ENCODE measurements at regions not wholly inside any gene's neighbourhood (a gene's known extent, or its start where the extent isn't known, plus 50 kb on each side); places are given as distances from the start of the nearest gene placed in this dataset.
A peak's percentile ranks its signal among the peaks of the same experiment; 100 is the strongest.

DNA sequence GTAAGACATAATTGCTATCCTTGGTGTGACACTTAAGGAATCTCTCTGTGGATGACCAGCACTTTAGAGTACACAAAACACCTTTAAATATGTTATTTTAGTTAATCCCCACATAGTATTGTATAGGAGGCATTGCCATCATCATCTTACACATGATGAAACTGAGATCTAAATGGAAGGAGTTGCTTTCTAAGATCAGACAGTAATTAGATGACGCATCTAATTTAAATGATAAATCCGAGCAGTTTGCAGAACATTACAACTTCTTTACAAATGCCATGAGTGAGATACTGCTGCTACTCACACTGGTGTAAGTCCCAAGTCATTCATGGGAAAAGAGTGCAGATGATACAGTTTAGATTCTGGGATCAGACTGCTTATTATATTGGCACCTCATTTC lies 431.9 kb downstream of the MFSD1 start:
- no peaks in the 10 kb centered on the region for H3K9me3 ChIP-seq (ENCODE audit: control insufficient read depth in 4 of 4, insufficient read depth in 3 of 4, low read length in 3 of 4)
- H3K4me1 ChIP-seq (ENCODE audit: control insufficient read depth in 5 of 5, insufficient read depth in 5 of 5, low read length in 5 of 5), result no peaks in the 10 kb centered on the region
- no peak overlapping the region for H3K4me3 ChIP-seq
- ATAC-seq (ENCODE audit: insufficient read depth, low FRiP score) (no peak), DNase-seq (no peak)
- H3K9ac ChIP-seq (ENCODE audit: insufficient read depth in 1 of 2, low read length in 2 of 2), result no peak overlapping the region
- no peaks in the 10 kb centered on the region for H3K36me3 ChIP-seq (ENCODE audit: control insufficient read depth in 4 of 4, insufficient read depth in 4 of 4, low read length in 4 of 4)
- H3K27me3 ChIP-seq (ENCODE audit: control insufficient read depth in 3 of 3, insufficient read depth in 3 of 3, low read length in 2 of 3), result no peaks in the 10 kb centered on the region
- H3K27ac ChIP-seq (ENCODE audit: low read depth in 1 of 2, low read length in 1 of 2), result no peak overlapping the region
- TF ChIP-seq, protein P1, sequence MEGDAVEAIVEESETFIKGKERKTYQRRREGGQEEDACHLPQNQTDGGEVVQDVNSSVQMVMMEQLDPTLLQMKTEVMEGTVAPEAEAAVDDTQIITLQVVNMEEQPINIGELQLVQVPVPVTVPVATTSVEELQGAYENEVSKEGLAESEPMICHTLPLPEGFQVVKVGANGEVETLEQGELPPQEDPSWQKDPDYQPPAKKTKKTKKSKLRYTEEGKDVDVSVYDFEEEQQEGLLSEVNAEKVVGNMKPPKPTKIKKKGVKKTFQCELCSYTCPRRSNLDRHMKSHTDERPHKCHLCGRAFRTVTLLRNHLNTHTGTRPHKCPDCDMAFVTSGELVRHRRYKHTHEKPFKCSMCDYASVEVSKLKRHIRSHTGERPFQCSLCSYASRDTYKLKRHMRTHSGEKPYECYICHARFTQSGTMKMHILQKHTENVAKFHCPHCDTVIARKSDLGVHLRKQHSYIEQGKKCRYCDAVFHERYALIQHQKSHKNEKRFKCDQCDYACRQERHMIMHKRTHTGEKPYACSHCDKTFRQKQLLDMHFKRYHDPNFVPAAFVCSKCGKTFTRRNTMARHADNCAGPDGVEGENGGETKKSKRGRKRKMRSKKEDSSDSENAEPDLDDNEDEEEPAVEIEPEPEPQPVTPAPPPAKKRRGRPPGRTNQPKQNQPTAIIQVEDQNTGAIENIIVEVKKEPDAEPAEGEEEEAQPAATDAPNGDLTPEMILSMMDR (IDR thresholded peaks at IDR 0.05; ENCODE audit: control extremely low read depth, extremely low read depth), result no peak
- 87 to 89% methylated on average over 2 of the region's 2 CpGs for WGBS, 2 donors

DNA sequence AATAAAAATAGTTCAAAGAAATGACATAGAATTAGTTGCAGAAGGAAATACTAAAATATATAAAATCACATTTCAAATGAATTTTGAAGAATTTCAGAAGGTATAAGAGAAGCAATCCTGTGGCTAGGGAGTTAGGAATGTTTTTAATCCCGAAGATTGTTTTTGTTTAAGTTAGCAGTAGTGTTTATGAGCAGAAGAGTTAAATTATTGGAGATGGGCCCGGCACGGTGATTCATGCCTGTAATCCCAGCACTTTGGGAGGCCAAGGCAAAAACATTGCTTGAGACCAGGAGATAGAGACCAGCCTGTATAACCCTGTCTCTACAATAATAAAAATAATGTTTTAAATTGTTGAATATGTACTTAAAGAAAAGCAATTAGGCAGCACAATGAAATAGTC lies 432.5 kb downstream of the MFSD1 start:
- no peaks in the 10 kb centered on the region for H3K4me1 ChIP-seq (ENCODE audit: control insufficient read depth in 5 of 5, insufficient read depth in 5 of 5, low read length in 5 of 5)
- WGBS, 2 donors, result 66 to 86% methylated on average over 3 of the region's 3 CpGs
- H3K27me3 ChIP-seq (ENCODE audit: control insufficient read depth in 3 of 3, insufficient read depth in 3 of 3, low read length in 2 of 3), result no peaks in the 10 kb centered on the region
- H3K36me3 ChIP-seq (ENCODE audit: control insufficient read depth in 4 of 4, insufficient read depth in 4 of 4, low read length in 4 of 4), result no peaks in the 10 kb centered on the region
- no peak for ATAC-seq (ENCODE audit: insufficient read depth, low FRiP score)
- no peak overlapping the region for H3K4me3 ChIP-seq
- DNase-seq, result no peak
- TF ChIP-seq, protein P1 (IDR thresholded peaks at IDR 0.05; ENCODE audit: control extremely low read depth, extremely low read depth), result no peak
- H3K9ac ChIP-seq (ENCODE audit: insufficient read depth in 1 of 2, low read length in 2 of 2), result no peak overlapping the region
- no peaks in the 10 kb centered on the region for H3K9me3 ChIP-seq (ENCODE audit: control insufficient read depth in 4 of 4, insufficient read depth in 3 of 4, low read length in 3 of 4)
- H3K27ac ChIP-seq (ENCODE audit: low read depth in 1 of 2, low read length in 1 of 2), result no peak overlapping the region

GRCh38 chr3:159236321-159236720 lies 434.5 kb downstream of the MFSD1 start:
- Histone ChIP-seq H3K9me3 (ENCODE audit: control insufficient read depth in 4 of 4, insufficient read depth in 3 of 4, low read length in 3 of 4) (no peaks in the 10 kb centered on the region), H3K27ac (ENCODE audit: low read depth in 1 of 2, low read length in 1 of 2) (no peak overlapping the region), H3K4me1 (ENCODE audit: control insufficient read depth in 5 of 5, insufficient read depth in 5 of 5, low read length in 5 of 5) (no peaks in the 10 kb centered on the region), H3K9ac (ENCODE audit: insufficient read depth in 1 of 2, low read length in 2 of 2) (no peak overlapping the region), H3K36me3 (ENCODE audit: control insufficient read depth in 4 of 4, insufficient read depth in 4 of 4, low read length in 4 of 4) (no peaks in the 10 kb centered on the region), H3K27me3 (ENCODE audit: control insufficient read depth in 3 of 3, insufficient read depth in 3 of 3, low read length in 2 of 3) (no peaks in the 10 kb centered on the region), H3K4me3 (no peak overlapping the region)
- DNase-seq, result peak in 1 of 3 donors; percentile 15
- 78 to 80% methylated on average over 1 of the region's 1 CpG for WGBS, 2 donors
- no peak for ATAC-seq (ENCODE audit: insufficient read depth, low FRiP score)
- TF ChIP-seq, protein P1 (IDR thresholded peaks at IDR 0.05; ENCODE audit: control extremely low read depth, extremely low read depth), result no peak

DNA sequence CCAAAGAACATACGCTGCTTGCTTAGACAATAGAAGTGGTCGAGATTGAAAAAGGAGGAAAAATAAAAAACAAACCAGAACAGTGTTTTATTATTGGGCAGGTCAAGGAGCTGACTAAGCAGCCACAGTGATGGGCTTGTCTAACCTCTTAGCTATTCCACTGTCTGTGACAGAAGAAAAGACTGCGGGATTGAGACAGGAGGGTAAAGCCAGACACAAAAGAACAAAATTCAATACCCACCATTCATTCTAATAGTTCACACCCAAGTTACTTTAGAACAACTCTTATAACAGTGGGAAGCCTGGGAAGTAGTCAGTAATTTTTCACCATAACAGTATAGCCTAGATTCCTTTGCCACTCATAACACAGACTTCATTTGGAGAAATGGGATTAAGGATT lies 435.4 kb downstream of the MFSD1 start:
- no peak for ATAC-seq (ENCODE audit: insufficient read depth, low FRiP score)
- DNase-seq, result no peak
- Histone ChIP-seq H3K27ac (ENCODE audit: low read depth in 1 of 2, low read length in 1 of 2) (no peak overlapping the region), H3K4me3 (no peak overlapping the region), H3K9me3 (ENCODE audit: control insufficient read depth in 4 of 4, insufficient read depth in 3 of 4, low read length in 3 of 4) (no peaks in the 10 kb centered on the region), H3K27me3 (ENCODE audit: control insufficient read depth in 3 of 3, insufficient read depth in 3 of 3, low read length in 2 of 3) (no peaks in the 10 kb centered on the region), H3K9ac (ENCODE audit: insufficient read depth in 1 of 2, low read length in 2 of 2) (no peak overlapping the region), H3K4me1 (ENCODE audit: control insufficient read depth in 5 of 5, insufficient read depth in 5 of 5, low read length in 5 of 5) (no peaks in the 10 kb centered on the region), H3K36me3 (ENCODE audit: control insufficient read depth in 4 of 4, insufficient read depth in 4 of 4, low read length in 4 of 4) (no peaks in the 10 kb centered on the region)
- WGBS, 2 donors, result 80 to 82% methylated on average over 3 of the region's 3 CpGs
- TF ChIP-seq, protein P1 (IDR thresholded peaks at IDR 0.05; ENCODE audit: control extremely low read depth, extremely low read depth), result no peak
